H9 (cell line): ENCODE measurements at regions not wholly inside any gene's neighbourhood (a gene's known extent, or its start where the extent isn't known, plus 50 kb on each side); places are given as distances from the start of the nearest gene placed in this dataset.

ENCODE experiments used
- DNase-seq: peaks from one replicate; pipeline ENCODE4 v3.0.0-alpha.2; 2017
- H2AFZ ChIP-seq: one replicate; pipeline ENCODE4 v1.6.1; 2013; ENCODE audit warnings: mild to moderate bottlenecking, low read length, control low read depth, moderate library complexity
- H2AK5ac ChIP-seq: 2 replicates; pipeline ENCODE4 v1.6.1; 2013; ENCODE audit warnings: low read length, control low read depth, mixed read lengths; ENCODE audit not compliant: insufficient read length
- H2BK120ac ChIP-seq: one replicate; pipeline ENCODE4 v1.6.1; 2013; ENCODE audit warnings: low read depth, mild to moderate bottlenecking, low read length, control low read depth, inconsistent platforms; ENCODE audit not compliant: poor library complexity, severe bottlenecking
- H2BK12ac ChIP-seq: 2 replicates; pipeline ENCODE4 v1.6.1; 2013; ENCODE audit warnings: low read length, control low read depth, mixed read lengths, low read depth; ENCODE audit not compliant: insufficient read length
- H2BK15ac ChIP-seq: 2 replicates; pipeline ENCODE4 v1.6.1; 2013; ENCODE audit warnings: low read depth, low read length, control low read depth
- H2BK20ac ChIP-seq: one replicate; pipeline ENCODE4 v1.6.1; 2013; ENCODE audit warnings: low read depth, mild to moderate bottlenecking, low read length, control low read depth, inconsistent platforms; ENCODE audit not compliant: poor library complexity, severe bottlenecking
- H2BK5ac ChIP-seq: 2 replicates; pipeline ENCODE4 v1.6.1; 2013; ENCODE audit warnings: low read length, control low read depth, mixed read lengths; ENCODE audit not compliant: insufficient read length
- H3K14ac ChIP-seq: 2 replicates; pipeline ENCODE4 v1.6.1; 2013; ENCODE audit warnings: low read length, control low read depth; ENCODE audit not compliant: insufficient read depth
- H3K18ac ChIP-seq: 2 replicates; pipeline ENCODE4 v1.6.1; 2013; ENCODE audit warnings: low read depth, mild to moderate bottlenecking, mixed read lengths, low read length, control low read depth; ENCODE audit not compliant: insufficient read length
- H3K23ac ChIP-seq: 2 replicates; pipeline ENCODE4 v1.6.1; 2013; ENCODE audit warnings: low read length, control low read depth, mixed read lengths, low read depth; ENCODE audit not compliant: insufficient read length
- H3K23me2 ChIP-seq: 2 replicates; pipeline ENCODE4 v1.6.1; 2013; ENCODE audit warnings: low read depth, mild to moderate bottlenecking, mixed read lengths, low read length, control low read depth; ENCODE audit not compliant: insufficient read length, poor library complexity, severe bottlenecking
- H3K27ac ChIP-seq: 2 replicates; pipeline ENCODE4 v1.5.1; 2013; ENCODE audit warnings: low read length, control low read depth, mixed read lengths, low read depth; ENCODE audit not compliant: insufficient read length
- H3K27me3 ChIP-seq: 2 replicates; pipeline ENCODE4 v1.6.1; 2013; ENCODE audit warnings: low read length, control low read depth, inconsistent platforms; ENCODE audit not compliant: insufficient read depth
- H3K4ac ChIP-seq: 2 replicates; pipeline ENCODE4 v1.6.1; 2013; ENCODE audit warnings: low read depth, mild to moderate bottlenecking, control low read depth, inconsistent platforms, low read length, moderate library complexity
- H3K4me1 ChIP-seq: 2 replicates; pipeline ENCODE4 v1.6.1; 2013; ENCODE audit warnings: low read length, control low read depth, inconsistent platforms; ENCODE audit not compliant: insufficient read depth
- H3K4me2 ChIP-seq: 2 replicates; pipeline ENCODE4 v1.6.1; 2013; ENCODE audit warnings: low read length, control low read depth, mixed read lengths; ENCODE audit not compliant: insufficient read length, insufficient read depth
- H3K56ac ChIP-seq: 2 replicates; pipeline ENCODE4 v1.6.1; 2013; ENCODE audit warnings: low read depth, mild to moderate bottlenecking, mixed read lengths, low read length, control low read depth; ENCODE audit not compliant: insufficient read length
- H3K79me1 ChIP-seq: 2 replicates; pipeline ENCODE4 v1.6.1; 2013; ENCODE audit warnings: low read depth, mild to moderate bottlenecking, moderate library complexity, low read length, control low read depth, inconsistent platforms; ENCODE audit not compliant: insufficient read depth, poor library complexity, severe bottlenecking
- H3K79me2 ChIP-seq: 2 replicates; pipeline ENCODE4 v1.6.1; 2013; ENCODE audit warnings: low read length, control low read depth, inconsistent platforms; ENCODE audit not compliant: insufficient read depth
- H3K9ac ChIP-seq: 2 replicates; pipeline ENCODE4 v1.6.1; 2013; ENCODE audit warnings: low read length, control low read depth, mixed read lengths; ENCODE audit not compliant: insufficient read length; ENCODE audit errors: extremely low read depth
- H3K9me3 ChIP-seq: one replicate; pipeline ENCODE4 v1.6.1; 2013; ENCODE audit warnings: low read depth, low read length, inconsistent platforms; ENCODE audit not compliant: control insufficient read depth
- H3T11ph ChIP-seq: one replicate; pipeline ENCODE4 v1.6.1; 2013; ENCODE audit warnings: mild to moderate bottlenecking, low read length, control low read depth, inconsistent platforms
- H4K20me1 ChIP-seq: one replicate; pipeline ENCODE4 v1.6.1; 2013; ENCODE audit not compliant: control insufficient read depth, insufficient read length, insufficient read depth
- H4K5ac ChIP-seq: 2 replicates; pipeline ENCODE4 v1.6.1; 2013; ENCODE audit warnings: low read depth, mild to moderate bottlenecking, mixed read lengths, low read length, control low read depth; ENCODE audit not compliant: insufficient read length
- H4K8ac ChIP-seq: replicated peaks from 2 replicates; pipeline ENCODE4 v1.6.1; 2013; ENCODE audit warnings: low read length, control low read depth, mixed read lengths, low read depth; ENCODE audit not compliant: insufficient read length
- H4K91ac ChIP-seq: 2 replicates; pipeline ENCODE4 v1.6.1; 2013; ENCODE audit warnings: low read depth, mild to moderate bottlenecking, moderate library complexity, mixed read lengths, low read length, control low read depth; ENCODE audit not compliant: insufficient read length
- H3K27ac Mint-ChIP-seq, 3 experiments: 2 replicates in 2 of 3; 3 replicates in 1 of 3; pipeline ENCODE4 v1.8.0; 2020 to 2021; ENCODE audit warnings: mixed read lengths in 3 of 3, mild to moderate bottlenecking in 1 of 3, moderate library complexity in 1 of 3
- H3K27me3 Mint-ChIP-seq: 2 replicates; pipeline ENCODE4 v1.8.0; 2021; ENCODE audit warnings: low read depth, mild to moderate bottlenecking, moderate library complexity, mixed read lengths
- H3K36me3 Mint-ChIP-seq, 3 experiments: 2 replicates in 2 of 3; 3 replicates in 1 of 3; pipeline ENCODE4 v1.8.0; 2020 to 2021; ENCODE audit warnings: low read depth in 3 of 3, mixed read lengths in 3 of 3; ENCODE audit not compliant: insufficient read depth in 1 of 3
- H3K4me1 Mint-ChIP-seq, 2 experiments: 2 replicates each; pipeline ENCODE4 v1.8.0; 2020; ENCODE audit warnings: mixed read lengths in 2 of 2
- H3K4me3 Mint-ChIP-seq, 2 experiments: 2 replicates in 1 of 2; 3 replicates in 1 of 2; pipeline ENCODE4 v1.8.0; 2020 to 2021; ENCODE audit warnings: mild to moderate bottlenecking in 2 of 2, mixed read lengths in 2 of 2, moderate library complexity in 1 of 2
- H3K9me3 Mint-ChIP-seq, 2 experiments: 2 replicates in 1 of 2; 3 replicates in 1 of 2; pipeline ENCODE4 v1.8.0; 2020; ENCODE audit warnings: mild to moderate bottlenecking in 2 of 2, mixed read lengths in 2 of 2, moderate library complexity in 1 of 2
- whole genome bisulfite sequencing: extraction: QIAGEN DNeasy Blood & Tissue Kit; methylation state at CpG from one replicate; pipeline ENCODE4 v1.1.7; 2013; ENCODE audit warnings: missing lambda C conversion rate, low lambda C conversion rate, mixed read lengths; ENCODE audit not compliant: insufficient read length; ENCODE audit errors: extremely low coverage; 5-methylcytosine and 5-hydroxymethylcytosine counted together
- TF ChIP-seq, protein P1 (sequence below): fragments of 200-600 bp; sonication (generic); conservative IDR thresholded peaks from 3 replicates; pipeline ENCODE4 v1.8.0; 2021; ENCODE audit warnings: antibody characterized with exemption, mild to moderate bottlenecking

DNA sequence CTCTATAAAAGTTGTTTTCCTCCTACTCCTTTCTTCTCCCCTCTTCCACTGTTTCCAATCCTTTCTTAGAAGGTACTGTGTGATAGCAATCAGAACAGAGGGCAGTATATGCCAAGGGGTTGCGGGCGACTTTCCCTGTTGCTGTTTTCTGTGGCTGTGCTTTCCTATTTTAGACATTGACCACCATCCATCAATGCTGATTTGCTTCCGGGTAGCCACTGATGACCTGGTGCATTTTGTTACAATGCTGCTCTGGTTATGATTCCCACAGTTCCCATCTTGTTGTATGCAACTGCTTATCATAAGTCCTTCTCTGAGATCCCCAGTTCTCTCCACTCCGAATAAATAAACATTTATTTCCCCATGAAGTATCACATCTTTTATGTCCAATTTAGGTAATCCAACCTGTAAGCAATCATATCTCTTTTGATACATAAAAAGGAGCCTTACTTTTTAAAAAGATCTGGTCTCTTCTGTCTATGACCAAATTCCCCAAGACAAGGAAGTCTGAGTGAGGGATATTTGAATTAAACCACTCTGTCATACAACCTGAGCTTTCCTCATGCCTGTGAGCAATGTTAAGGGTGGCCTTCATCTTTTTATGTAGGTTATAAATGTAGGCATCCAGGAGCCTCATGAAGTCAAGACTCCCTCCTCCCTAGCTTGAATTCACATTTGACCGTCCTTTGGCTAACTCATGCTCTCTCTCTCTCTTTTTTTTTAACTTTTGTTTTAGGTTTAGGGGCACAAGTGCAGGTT is 52.5 kb upstream of the CD55 start:
- H4K91ac ChIP-seq = no peak overlapping the region
- no peak overlapping the region for H3K14ac ChIP-seq
- no peak overlapping the region for H2BK20ac ChIP-seq
- H3K79me1 ChIP-seq = no peaks in the 10 kb centered on the region
- Mint-ChIP-seq H3K4me3 (no peak overlapping the region), H3K9me3 (peaks cover 0 to 12% of the 10 kb centered on the region in 2 experiments; a peak in 4 of 5 replicates), H3K27me3 (no peaks in the 10 kb centered on the region), H3K27ac (no peak overlapping the region), H3K4me1 (no peaks in the 10 kb centered on the region), H3K36me3 (no peaks in the 10 kb centered on the region; a peak in 2 of 7 replicates)
- H3K27ac ChIP-seq = no peak overlapping the region
- no peak overlapping the region for H3K23ac ChIP-seq
- no peaks in the 10 kb centered on the region for H4K20me1 ChIP-seq
- no peak overlapping the region for H3K4ac ChIP-seq
- H3K9me3 ChIP-seq = no peaks in the 10 kb centered on the region
- no peaks in the 10 kb centered on the region for H3K27me3 ChIP-seq
- TF ChIP-seq, protein P1, sequence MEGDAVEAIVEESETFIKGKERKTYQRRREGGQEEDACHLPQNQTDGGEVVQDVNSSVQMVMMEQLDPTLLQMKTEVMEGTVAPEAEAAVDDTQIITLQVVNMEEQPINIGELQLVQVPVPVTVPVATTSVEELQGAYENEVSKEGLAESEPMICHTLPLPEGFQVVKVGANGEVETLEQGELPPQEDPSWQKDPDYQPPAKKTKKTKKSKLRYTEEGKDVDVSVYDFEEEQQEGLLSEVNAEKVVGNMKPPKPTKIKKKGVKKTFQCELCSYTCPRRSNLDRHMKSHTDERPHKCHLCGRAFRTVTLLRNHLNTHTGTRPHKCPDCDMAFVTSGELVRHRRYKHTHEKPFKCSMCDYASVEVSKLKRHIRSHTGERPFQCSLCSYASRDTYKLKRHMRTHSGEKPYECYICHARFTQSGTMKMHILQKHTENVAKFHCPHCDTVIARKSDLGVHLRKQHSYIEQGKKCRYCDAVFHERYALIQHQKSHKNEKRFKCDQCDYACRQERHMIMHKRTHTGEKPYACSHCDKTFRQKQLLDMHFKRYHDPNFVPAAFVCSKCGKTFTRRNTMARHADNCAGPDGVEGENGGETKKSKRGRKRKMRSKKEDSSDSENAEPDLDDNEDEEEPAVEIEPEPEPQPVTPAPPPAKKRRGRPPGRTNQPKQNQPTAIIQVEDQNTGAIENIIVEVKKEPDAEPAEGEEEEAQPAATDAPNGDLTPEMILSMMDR = no peak
- H2AK5ac ChIP-seq = no peak overlapping the region
- no peak for DNase-seq
- H3K23me2 ChIP-seq = no peaks in the 10 kb centered on the region
- H2BK120ac ChIP-seq = no peak overlapping the region
- no peaks in the 10 kb centered on the region for H3K79me2 ChIP-seq
- H3K4me2 ChIP-seq = no peak overlapping the region
- no peak overlapping the region for H2BK12ac ChIP-seq
- no peaks in the 10 kb centered on the region for H3K4me1 ChIP-seq
- no peak overlapping the region for H4K5ac ChIP-seq
- no peak overlapping the region for H3K56ac ChIP-seq
- H2BK5ac ChIP-seq = no peak overlapping the region
- no peak overlapping the region for H3T11ph ChIP-seq
- no peak overlapping the region for H3K18ac ChIP-seq
- H2BK15ac ChIP-seq = no peak overlapping the region
- H4K8ac ChIP-seq = no peak overlapping the region
- no peak overlapping the region for H3K9ac ChIP-seq
- WGBS = no CpG with 5 or more reads among the region's 5 CpGs
- no peak overlapping the region for H2AFZ ChIP-seq
